ENCODE measurements at regions not wholly inside any gene's neighbourhood (a gene's known extent, or its start where the extent isn't known, plus 50 kb on each side); places are given as distances from the start of the nearest gene placed in this dataset.

- Histone ChIP-seq H3K9me2 (replicated peaks; ENCODE audit: low read length) (no peaks in the 10 kb centered on the region), H3K27ac (ENCODE audit: low read length) (no peak overlapping the region), H3K4me2 (ENCODE audit: low read length) (no peak overlapping the region), H3F3A (ENCODE audit: low read length, unreplicated experiment) (no peaks in the 10 kb centered on the region), H4K20me1 (ENCODE audit: low read length) (no peaks in the 10 kb centered on the region), H3K4me3 (ENCODE audit: low read length) (no peak overlapping the region), H3K9ac (ENCODE audit: low read length) (no peak overlapping the region), H2AFZ (ENCODE audit: low read length) (no peak overlapping the region), H3K79me2 (ENCODE audit: low read length) (no peaks in the 10 kb centered on the region), H3K36me3 (ENCODE audit: low read depth, low read length) (no peaks in the 10 kb centered on the region), H3K27me3 (ENCODE audit: low read length) (peaks cover 14% of the 10 kb centered on the region; the same call in 1 of the 2 replicates), H3K9me3 (ENCODE audit: low read length) (no peaks in the 10 kb centered on the region), H3K4me1 (ENCODE audit: insufficient read depth, low read length) (no peaks in the 10 kb centered on the region)
- BruUV-seq (replicated peaks): no TSS peak
- DNase-seq (no peak), ATAC-seq (no peak)
- TF ChIP-seq EZH2 (IDR thresholded peaks at IDR 0.05; ENCODE audit: low read length, unreplicated experiment) (no peak), EZH2phosphoT487 (IDR thresholded peaks at IDR 0.05; ENCODE audit: borderline replicate concordance, low read length) (no peak), CTCF (conservative IDR thresholded peaks at IDR 0.05; ENCODE audit: low read depth, low read length) (no peak)
- ChIA-PET POLR2A (ENCODE audit: unreplicated experiment) (no interaction called here), CTCF (no interaction called here)
- intact Hi-C loops (cut with micrococcal nuclease): loop anchor here (10.0 kb wide), 1 partner anchor 128 kb away; no protein-coding TSS in a partner anchor
Observed at GRCh38 chr10:76666891-76667290, 970.7 kb downstream of the KCNMA1 start.

GRCh38 chr10:76665029-76665428, 972.6 kb downstream of the KCNMA1 start:
- intact Hi-C loops (cut with micrococcal nuclease): loop anchor here (10.0 kb wide), 1 partner anchor 130 kb away; no protein-coding TSS in a partner anchor
- H3K9me2 ChIP-seq (replicated peaks; ENCODE audit: low read length): no peaks in the 10 kb centered on the region
- no peaks in the 10 kb centered on the region for H3K36me3 ChIP-seq (ENCODE audit: low read depth, low read length)
- H4K20me1 ChIP-seq (ENCODE audit: low read length): no peaks in the 10 kb centered on the region
- H3K9ac ChIP-seq (ENCODE audit: low read length): no peak overlapping the region
- no peaks in the 10 kb centered on the region for H3K9me3 ChIP-seq (ENCODE audit: low read length)
- no peaks in the 10 kb centered on the region for H3K4me1 ChIP-seq (ENCODE audit: insufficient read depth, low read length)
- no peak overlapping the region for H3K4me3 ChIP-seq (ENCODE audit: low read length)
- DNase-seq (no peak), ATAC-seq (no peak)
- peaks cover 14% of the 10 kb centered on the region; the same call in 1 of the 2 replicates for H3K27me3 ChIP-seq (ENCODE audit: low read length)
- no peak for TF ChIP-seq EZH2phosphoT487 (IDR thresholded peaks at IDR 0.05; ENCODE audit: borderline replicate concordance, low read length)
- POLR2A ChIA-PET (ENCODE audit: unreplicated experiment): no interaction called here
- H2AFZ ChIP-seq (ENCODE audit: low read length): no peak overlapping the region
- CTCF ChIA-PET: no interaction called here
- H3K27ac ChIP-seq (ENCODE audit: low read length): no peak overlapping the region
- BruUV-seq (replicated peaks): no TSS peak
- H3K4me2 ChIP-seq (ENCODE audit: low read length): no peak overlapping the region
- no peaks in the 10 kb centered on the region for H3K79me2 ChIP-seq (ENCODE audit: low read length)
- no peaks in the 10 kb centered on the region for H3F3A ChIP-seq (ENCODE audit: low read length, unreplicated experiment)

GRCh38 chr10:76657337-76658012, 980.1 kb downstream of the KCNMA1 start:
- Histone ChIP-seq H4K20me1 (ENCODE audit: low read length) (no peaks in the 10 kb centered on the region), H3F3A (ENCODE audit: low read length, unreplicated experiment) (no peaks in the 10 kb centered on the region), H3K4me2 (ENCODE audit: low read length) (no peak overlapping the region), H3K4me3 (ENCODE audit: low read length) (no peak overlapping the region), H3K27ac (ENCODE audit: low read length) (no peak overlapping the region), H2AFZ (ENCODE audit: low read length) (no peak overlapping the region), H3K9me2 (replicated peaks; ENCODE audit: low read length) (no peaks in the 10 kb centered on the region), H3K79me2 (ENCODE audit: low read length) (no peaks in the 10 kb centered on the region), H3K9me3 (ENCODE audit: low read length) (no peaks in the 10 kb centered on the region), H3K36me3 (ENCODE audit: low read depth, low read length) (no peaks in the 10 kb centered on the region), H3K4me1 (ENCODE audit: insufficient read depth, low read length) (no peaks in the 10 kb centered on the region), H3K9ac (ENCODE audit: low read length) (no peak overlapping the region), H3K27me3 (ENCODE audit: low read length) (peaks cover 40% of the 10 kb centered on the region)
- no TSS peak for BruUV-seq (replicated peaks)
- no peak for DNase-seq
- ChIA-PET POLR2A (ENCODE audit: unreplicated experiment) (no interaction called here), CTCF (no interaction called here)
- TF ChIP-seq EZH2 (IDR thresholded peaks at IDR 0.05; ENCODE audit: low read length, unreplicated experiment): no peak
- TF ChIP-seq EZH2phosphoT487 (IDR thresholded peaks at IDR 0.05; ENCODE audit: borderline replicate concordance, low read length): no peak
- no peak for TF ChIP-seq CTCF (conservative IDR thresholded peaks at IDR 0.05; ENCODE audit: low read depth, low read length)
- no peak for ATAC-seq
- intact Hi-C loops (cut with micrococcal nuclease): no loop called here
